DMS153 treated with DMSO at 0.1 percent for 48 hours (cell line): ENCODE measurements at regions not wholly inside any gene's neighbourhood (a gene's known extent, or its start where the extent isn't known, plus 50 kb on each side); places are given as distances from the start of the nearest gene placed in this dataset.
"Not testable (repeated sequence)": the region's sequence is repeated elsewhere in the genome, so short reads cannot be mapped to it uniquely, and the experiment has no call there.

ENCODE experiments used
- DNase-seq: peaks from one replicate; lab custom pipeline; 2025; ENCODE audit not compliant: unreplicated experiment; lab: John Stamatoyannopoulos, UW

GRCh38 chr4:67412153-67412712, 133.1 kb downstream of the CENPC start:
- not testable (repeated sequence) for DNase-seq

- no peak for DNase-seq
These were observed 142.0 kb downstream of the CENPC start for GRCh38 chr4:67403342-67403741.

- DNase-seq: no peak
These were observed 143.4 kb downstream of the CENPC start for GRCh38 chr4:67401902-67402301.

GRCh38 chr4:67397931-67398330, 147.4 kb downstream of the CENPC start:
- DNase-seq: no peak

- DNase-seq: no peak
These were observed 148.3 kb downstream of the CENPC start for GRCh38 chr4:67397031-67397430.

GRCh38 chr4:67396008-67396407, 149.3 kb downstream of the CENPC start:
- no peak for DNase-seq

GRCh38 chr4:67394879-67395278, 150.4 kb downstream of the CENPC start:
- no peak for DNase-seq

GRCh38 chr4:67393699-67394281, 151.5 kb downstream of the CENPC start:
- DNase-seq: peak; percentile 6

- no peak for DNase-seq
These were observed 152.3 kb downstream of the CENPC start for GRCh38 chr4:67393007-67393406.

GRCh38 chr4:67381406-67381804, 163.9 kb downstream of the CENPC start:
- DNase-seq: not testable (repeated sequence)

- DNase-seq: not testable (repeated sequence)
These were observed 164.4 kb downstream of the CENPC start for GRCh38 chr4:67380702-67381405.

- no peak for DNase-seq
These were observed 165.1 kb downstream of the CENPC start for GRCh38 chr4:67380154-67380553.

GRCh38 chr4:67375291-67375690, 170.0 kb downstream of the CENPC start:
- DNase-seq: no peak

GRCh38 chr4:67371615-67372014, 173.7 kb downstream of the CENPC start:
- no peak for DNase-seq

GRCh38 chr4:67366311-67366861, 178.9 kb downstream of the CENPC start:
- DNase-seq: no peak

- DNase-seq: no peak
These were observed 179.6 kb downstream of the CENPC start for GRCh38 chr4:67365661-67366245.

GRCh38 chr4:67355806-67356205, 189.5 kb downstream of the CENPC start:
- DNase-seq: no peak

- DNase-seq: no peak
These were observed 198.6 kb downstream of the CENPC start for GRCh38 chr4:67346654-67347053.

- DNase-seq: no peak
These were observed 200.5 kb downstream of the CENPC start for GRCh38 chr4:67344594-67345380.

- DNase-seq: no peak
These were observed 202.1 kb downstream of the CENPC start for GRCh38 chr4:67343199-67343598.

GRCh38 chr4:67342291-67342690, 203.0 kb downstream of the CENPC start:
- no peak for DNase-seq
